T-helper 17 cell (primary cell): ENCODE measurements at regions not wholly inside any gene's neighbourhood (a gene's known extent, or its start where the extent isn't known, plus 50 kb on each side); places are given as distances from the start of the nearest gene placed in this dataset.

ENCODE experiments used
- ATAC-seq: fragments of 150-1000 bp; cut with Tn5 transposase; 2 replicates; pipeline ENCODE4 v1.10.0; 2021; ENCODE audit warnings: mild to moderate bottlenecking, moderate library complexity
- DNase-seq, 3 donors: peaks; one replicate each; pipeline versions ENCODE4 v3.0.0 to v3.0.0-alpha.2; 2020 to 2021
- H3K9me3 ChIP-seq: one replicate; pipeline ENCODE4 v1.7.0; 2013; ENCODE audit warnings: low read length, mild to moderate bottlenecking; ENCODE audit not compliant: control insufficient read depth, poor library complexity, severe bottlenecking
- H3K27ac Mint-ChIP-seq: one replicate; pipeline ENCODE4 v1.8.0; 2022; ENCODE audit warnings: mild to moderate bottlenecking, moderate library complexity, mixed read lengths
- H3K27me3 Mint-ChIP-seq: one replicate; pipeline ENCODE4 v1.8.0; 2022; ENCODE audit warnings: mixed read lengths
- H3K36me3 Mint-ChIP-seq: one replicate; pipeline ENCODE4 v1.8.0; 2022; ENCODE audit warnings: low read depth, mixed read lengths
- H3K4me1 Mint-ChIP-seq: one replicate; pipeline ENCODE4 v1.8.0; 2022; ENCODE audit warnings: mild to moderate bottlenecking, mixed read lengths
- H3K4me3 Mint-ChIP-seq: one replicate; pipeline ENCODE4 v1.8.0; 2022; ENCODE audit warnings: mild to moderate bottlenecking, moderate library complexity, mixed read lengths

DNA sequence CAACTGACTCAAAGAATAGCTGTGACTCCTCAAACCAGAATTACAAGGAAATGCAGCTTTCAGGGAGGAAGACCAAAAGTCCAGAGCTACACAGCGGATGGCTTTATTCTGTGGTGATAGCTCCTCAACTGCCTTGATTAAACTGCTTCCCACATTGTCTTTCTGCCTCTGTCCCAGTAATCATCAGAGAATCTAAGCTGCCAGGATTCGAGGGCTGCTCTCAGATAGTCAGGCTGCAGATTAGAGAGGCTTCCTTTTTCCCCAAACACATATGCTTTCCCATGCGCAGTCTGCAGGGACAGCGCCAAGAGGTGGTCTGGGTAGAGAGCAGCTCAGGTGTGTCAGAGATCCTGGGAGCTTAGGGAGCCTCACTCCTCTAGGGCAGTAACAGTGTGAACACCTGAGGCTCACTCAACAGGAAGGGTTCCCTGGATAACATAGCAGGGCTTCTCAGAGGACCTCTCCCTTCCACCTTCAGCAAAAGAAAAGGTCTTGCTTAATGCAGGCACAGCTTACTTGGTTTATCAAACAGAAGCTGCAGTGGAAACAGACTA is 439.9 kb upstream of the TLE4 start:
- ATAC-seq = no peak
- H3K27me3 Mint-ChIP-seq = no peaks in the 10 kb centered on the region
- no peaks in the 10 kb centered on the region for H3K36me3 Mint-ChIP-seq
- no peak overlapping the region for H3K27ac Mint-ChIP-seq
- peaks cover 2% of the 10 kb centered on the region for H3K4me1 Mint-ChIP-seq
- no peak for DNase-seq
- no peak overlapping the region for H3K4me3 Mint-ChIP-seq
- no peaks in the 10 kb centered on the region for H3K9me3 ChIP-seq

DNA sequence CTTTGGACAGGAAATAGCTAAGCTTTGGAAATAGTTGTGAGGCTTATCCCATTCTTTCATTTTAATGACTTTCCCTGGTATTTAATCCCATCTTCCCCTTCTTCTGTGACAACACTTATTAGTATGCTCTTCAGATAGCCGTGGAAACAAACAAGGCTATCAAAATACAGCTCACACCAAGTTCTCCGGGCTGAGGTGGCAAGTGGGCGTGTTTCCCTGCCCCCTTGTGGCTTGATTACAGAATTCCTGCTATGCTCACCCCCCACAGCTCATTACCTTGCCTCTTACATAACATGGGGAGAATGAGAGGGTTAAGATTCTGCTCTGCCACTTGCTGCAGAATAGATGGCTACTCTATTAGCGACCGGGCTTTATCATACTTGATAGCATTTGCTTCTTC is 437.1 kb upstream of the TLE4 start:
- Mint-ChIP-seq H3K4me3 (no peak overlapping the region), H3K27ac (no peak overlapping the region), H3K27me3 (no peaks in the 10 kb centered on the region), H3K4me1 (peaks cover 2% of the 10 kb centered on the region), H3K36me3 (no peaks in the 10 kb centered on the region)
- H3K9me3 ChIP-seq = no peaks in the 10 kb centered on the region
- no peak for ATAC-seq
- DNase-seq = no peak

DNA sequence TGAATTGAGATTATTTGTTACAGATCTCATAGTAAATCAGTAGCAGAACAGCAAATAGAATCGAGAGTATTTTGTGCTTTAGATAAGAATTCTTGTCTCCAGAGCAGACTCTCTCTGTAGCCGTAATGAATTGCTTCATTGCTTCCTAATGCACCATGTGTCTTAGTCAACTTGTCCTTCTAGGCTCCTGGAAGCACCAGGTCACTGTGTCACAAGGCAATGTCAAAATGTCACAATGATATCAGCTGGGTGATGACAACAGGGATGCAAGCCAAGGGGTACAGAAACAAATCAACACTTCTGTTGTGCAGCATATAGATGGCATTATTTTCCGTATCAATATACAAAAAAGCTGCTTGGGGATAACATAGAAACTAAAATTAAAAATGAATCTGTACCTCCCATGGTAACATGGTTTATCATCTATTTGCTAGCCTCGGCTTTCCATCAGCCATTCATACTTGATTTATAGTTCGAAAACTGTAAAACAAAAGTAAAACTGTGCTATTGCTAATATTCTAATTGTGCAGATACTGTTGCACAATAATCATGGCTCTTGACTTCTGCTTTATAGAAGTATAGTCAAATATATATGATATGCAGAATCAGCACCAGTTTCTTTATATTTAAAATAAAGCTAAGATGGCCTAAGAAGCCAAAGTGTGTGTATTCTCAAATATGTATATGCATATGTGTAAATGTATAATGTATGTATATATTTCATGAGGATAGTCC is 435.9 kb upstream of the TLE4 start:
- DNase-seq = no peak
- no peak for ATAC-seq
- no peaks in the 10 kb centered on the region for H3K9me3 ChIP-seq
- Mint-ChIP-seq H3K27me3 (no peaks in the 10 kb centered on the region), H3K27ac (no peak overlapping the region), H3K36me3 (no peaks in the 10 kb centered on the region), H3K4me3 (no peak overlapping the region), H3K4me1 (no peaks in the 10 kb centered on the region)

DNA sequence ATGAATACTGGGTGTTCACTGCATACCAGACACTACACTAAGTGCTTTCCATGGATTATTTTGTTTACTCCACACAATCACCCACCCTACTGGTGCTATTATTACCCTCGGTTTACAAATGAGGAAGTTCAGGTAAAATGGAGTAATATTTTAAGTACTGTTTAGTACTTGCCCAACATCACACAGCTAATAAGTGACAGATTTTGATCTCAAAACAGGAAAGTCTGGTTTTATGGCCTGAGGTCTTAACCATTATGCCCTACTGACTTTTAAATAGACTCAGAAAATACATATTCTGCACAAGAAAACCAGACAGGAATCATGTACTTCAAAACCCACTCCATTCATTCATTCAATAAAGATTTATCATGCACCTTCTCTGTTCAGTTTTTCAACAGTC is 431.0 kb upstream of the TLE4 start:
- H3K4me3 Mint-ChIP-seq = no peak overlapping the region
- ATAC-seq = no peak

DNA sequence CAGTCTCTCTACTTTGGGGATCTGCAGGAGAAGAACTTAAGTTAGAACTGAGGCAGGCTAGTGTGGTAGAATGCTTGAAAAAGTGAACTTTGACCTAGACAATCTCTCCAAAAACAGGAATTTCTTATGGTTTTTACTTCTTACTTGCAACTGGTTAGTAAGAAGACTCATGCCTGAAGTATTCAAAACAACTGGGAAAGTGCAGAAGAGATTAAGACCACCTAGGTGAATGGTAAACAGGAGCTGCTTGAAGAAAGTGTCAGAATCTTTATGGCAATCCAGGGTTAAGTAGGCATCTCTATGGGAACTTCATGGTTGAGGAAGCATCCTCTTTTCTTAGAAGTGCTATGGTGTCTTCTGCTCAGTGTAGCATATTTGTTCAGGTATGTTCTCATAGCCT is 428.6 kb upstream of the TLE4 start:
- ATAC-seq = no peak
- Mint-ChIP-seq H3K36me3 (no peaks in the 10 kb centered on the region), H3K4me1 (no peaks in the 10 kb centered on the region), H3K27ac (no peak overlapping the region), H3K4me3 (no peak overlapping the region), H3K27me3 (no peaks in the 10 kb centered on the region)
- H3K9me3 ChIP-seq = no peaks in the 10 kb centered on the region
- DNase-seq = no peak

More for the DNA sequence above, 431.0 kb upstream of the TLE4 start:
- H3K4me1 Mint-ChIP-seq = no peaks in the 10 kb centered on the region
- no peak overlapping the region for H3K27ac Mint-ChIP-seq
- no peak for DNase-seq
- H3K9me3 ChIP-seq = no peaks in the 10 kb centered on the region
- no peaks in the 10 kb centered on the region for H3K27me3 Mint-ChIP-seq
- H3K36me3 Mint-ChIP-seq = no peaks in the 10 kb centered on the region

DNA sequence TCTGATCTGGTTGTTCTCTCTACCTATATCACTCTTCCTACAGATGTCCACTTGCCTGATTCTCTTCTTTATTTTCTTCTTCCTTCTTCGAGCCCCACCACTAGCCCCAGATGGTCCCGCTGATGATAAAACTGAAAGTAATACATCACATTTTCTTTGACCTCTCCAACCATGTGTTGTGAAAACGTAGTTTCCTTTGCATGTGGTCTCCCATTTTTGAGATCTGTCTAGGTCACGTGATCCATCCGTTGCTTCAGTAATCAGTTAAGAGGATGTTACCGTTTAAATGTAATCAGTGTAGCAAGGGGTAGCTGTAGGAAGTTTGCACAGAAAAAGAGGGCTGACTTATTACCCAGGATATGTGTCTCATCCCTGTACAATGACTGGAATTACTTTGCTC is 426.3 kb upstream of the TLE4 start:
- Mint-ChIP-seq H3K27me3 (no peaks in the 10 kb centered on the region), H3K36me3 (no peaks in the 10 kb centered on the region), H3K4me3 (no peak overlapping the region), H3K27ac (no peak overlapping the region), H3K4me1 (no peaks in the 10 kb centered on the region)
- no peak for ATAC-seq
- H3K9me3 ChIP-seq = no peaks in the 10 kb centered on the region
- no peak for DNase-seq

DNA sequence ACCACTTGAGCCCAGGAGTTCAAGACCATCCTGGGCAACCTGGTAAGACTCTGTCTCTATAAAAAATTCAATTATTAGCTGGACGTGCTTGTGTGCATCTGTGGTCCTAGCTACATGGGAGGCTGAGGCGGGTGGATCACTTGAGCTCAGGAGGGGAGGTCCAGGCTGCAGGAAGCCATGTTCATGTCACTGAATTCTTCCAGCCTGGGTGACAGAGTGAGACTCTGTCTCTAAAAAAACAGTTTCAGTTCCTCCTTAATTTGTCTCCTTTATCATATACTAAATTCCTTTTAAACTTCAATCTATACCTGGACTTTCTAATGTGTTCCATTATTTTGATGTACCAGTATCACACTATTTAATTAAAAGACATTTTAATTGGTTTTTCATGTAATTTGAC is 422.2 kb upstream of the TLE4 start:
- Mint-ChIP-seq H3K4me3 (no peak overlapping the region), H3K27me3 (no peaks in the 10 kb centered on the region), H3K36me3 (no peaks in the 10 kb centered on the region), H3K27ac (no peak overlapping the region), H3K4me1 (no peaks in the 10 kb centered on the region)
- H3K9me3 ChIP-seq = no peaks in the 10 kb centered on the region
- ATAC-seq = no peak
- no peak for DNase-seq

DNA sequence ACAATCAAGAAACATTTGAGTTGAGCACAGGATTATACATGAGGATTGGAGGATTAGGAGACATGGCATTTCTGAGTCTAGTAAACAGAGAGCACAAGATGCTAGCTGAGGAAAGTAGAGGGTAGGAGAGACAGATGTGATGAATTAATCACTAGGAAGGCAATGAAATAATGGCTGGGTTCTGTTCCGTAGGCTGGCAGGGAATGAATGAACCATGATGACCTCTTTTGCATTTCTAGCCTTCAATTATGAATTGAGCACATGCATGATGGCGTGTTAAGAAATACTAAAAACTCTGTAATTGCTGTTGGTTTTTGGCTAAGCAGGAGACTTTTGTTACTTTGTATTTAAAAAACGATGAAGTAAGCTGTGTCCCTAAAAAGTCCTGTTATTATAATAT is 420.0 kb upstream of the TLE4 start:
- Mint-ChIP-seq H3K36me3 (no peaks in the 10 kb centered on the region), H3K27me3 (no peaks in the 10 kb centered on the region), H3K4me1 (no peaks in the 10 kb centered on the region), H3K27ac (no peak overlapping the region), H3K4me3 (no peak overlapping the region)
- H3K9me3 ChIP-seq = no peaks in the 10 kb centered on the region
- no peak for DNase-seq
- no peak for ATAC-seq

DNA sequence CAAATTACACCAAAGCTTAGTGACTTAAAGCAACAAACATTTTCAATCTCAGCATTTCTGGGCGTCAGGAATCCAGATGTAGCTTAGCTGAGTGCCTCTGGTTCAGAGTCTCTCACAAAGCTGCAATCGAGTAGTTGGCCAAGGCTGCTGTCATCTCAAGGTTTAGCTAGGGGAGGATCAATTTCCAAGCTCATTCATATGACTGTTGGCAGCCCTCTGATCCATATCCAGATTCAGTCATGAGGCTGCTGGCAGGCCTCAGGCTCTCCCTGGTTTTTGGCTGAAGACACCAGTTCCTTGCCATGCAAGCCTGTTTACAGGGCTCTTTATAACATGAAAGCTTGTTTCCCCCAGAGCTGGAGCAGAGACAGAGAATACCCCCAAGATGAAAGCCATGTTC is 419.5 kb upstream of the TLE4 start:
- H3K27me3 Mint-ChIP-seq = no peaks in the 10 kb centered on the region
- ATAC-seq (no peak), DNase-seq (no peak)
- no peaks in the 10 kb centered on the region for H3K4me1 Mint-ChIP-seq
- no peak overlapping the region for H3K27ac Mint-ChIP-seq
- no peak overlapping the region for H3K4me3 Mint-ChIP-seq
- no peaks in the 10 kb centered on the region for H3K9me3 ChIP-seq
- no peaks in the 10 kb centered on the region for H3K36me3 Mint-ChIP-seq

DNA sequence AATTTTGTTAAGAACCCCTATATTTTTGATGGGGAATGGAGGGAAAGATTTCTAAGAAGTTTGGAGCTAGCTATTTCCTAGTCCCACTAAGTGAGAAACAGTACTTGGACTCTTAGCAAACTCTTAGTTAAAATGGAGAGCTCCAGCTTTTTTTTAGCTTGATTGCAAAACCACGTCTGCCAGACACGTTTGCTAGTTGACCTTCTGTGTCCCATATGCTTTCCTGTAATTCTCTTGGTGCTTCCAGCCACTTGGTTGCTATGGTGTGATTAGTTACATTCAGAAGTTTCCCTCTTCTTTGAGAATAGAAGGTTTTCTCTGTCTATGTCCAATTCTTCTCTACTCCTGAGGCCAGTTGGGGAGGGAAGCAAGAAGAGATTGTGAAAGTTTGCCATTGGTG is 417.0 kb upstream of the TLE4 start:
- ATAC-seq (no peak), DNase-seq (no peak)
- Mint-ChIP-seq H3K4me1 (no peaks in the 10 kb centered on the region), H3K27me3 (no peaks in the 10 kb centered on the region), H3K4me3 (no peak overlapping the region), H3K27ac (no peak overlapping the region), H3K36me3 (no peaks in the 10 kb centered on the region)
- no peaks in the 10 kb centered on the region for H3K9me3 ChIP-seq

DNA sequence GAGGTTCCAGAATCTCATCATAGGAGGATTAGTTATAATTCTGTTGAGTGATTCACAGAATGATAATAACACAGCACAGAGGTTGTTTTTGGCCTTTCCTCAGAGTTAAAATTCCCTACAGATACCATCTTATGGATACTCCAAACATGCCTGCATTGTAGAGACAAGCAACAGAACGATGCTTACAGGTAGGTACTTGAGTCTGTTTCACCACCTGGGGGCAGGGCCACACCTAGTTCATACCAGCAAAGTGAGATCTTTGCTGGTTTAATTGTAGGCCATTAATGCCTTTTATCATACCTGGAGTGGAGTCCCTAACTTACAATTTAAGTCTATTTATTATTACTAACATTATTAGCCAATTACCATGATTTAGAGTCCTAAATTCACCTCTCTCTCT is 416.5 kb upstream of the TLE4 start:
- H3K4me3 Mint-ChIP-seq = no peak overlapping the region
- ATAC-seq = no peak
- no peak for DNase-seq
- H3K36me3 Mint-ChIP-seq = no peaks in the 10 kb centered on the region
- no peaks in the 10 kb centered on the region for H3K9me3 ChIP-seq
- H3K27me3 Mint-ChIP-seq = no peaks in the 10 kb centered on the region
- H3K27ac Mint-ChIP-seq = no peak overlapping the region
- no peaks in the 10 kb centered on the region for H3K4me1 Mint-ChIP-seq

DNA sequence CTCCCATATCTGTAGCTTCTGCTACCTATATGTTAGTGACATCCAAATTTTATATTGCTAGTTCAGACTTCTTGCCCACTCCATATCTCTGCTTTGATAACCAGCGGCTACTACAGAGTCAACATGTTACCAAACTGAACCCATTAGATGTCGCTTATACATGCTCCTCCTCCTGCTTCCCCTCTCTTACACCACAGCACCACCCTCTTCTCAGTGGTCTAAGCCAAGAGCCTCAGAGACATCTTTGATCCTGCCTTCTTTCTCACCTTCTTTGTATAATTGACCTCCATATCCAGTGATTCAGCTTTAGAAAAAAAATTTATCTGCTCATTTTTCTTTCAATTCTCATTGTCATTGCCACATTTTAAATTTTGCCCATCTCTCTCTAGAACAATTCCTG is 408.2 kb upstream of the TLE4 start:
- Mint-ChIP-seq H3K4me1 (no peaks in the 10 kb centered on the region), H3K36me3 (no peaks in the 10 kb centered on the region), H3K27ac (no peak overlapping the region), H3K27me3 (no peaks in the 10 kb centered on the region), H3K4me3 (no peak overlapping the region)
- DNase-seq (no peak), ATAC-seq (no peak)
- H3K9me3 ChIP-seq = no peaks in the 10 kb centered on the region

DNA sequence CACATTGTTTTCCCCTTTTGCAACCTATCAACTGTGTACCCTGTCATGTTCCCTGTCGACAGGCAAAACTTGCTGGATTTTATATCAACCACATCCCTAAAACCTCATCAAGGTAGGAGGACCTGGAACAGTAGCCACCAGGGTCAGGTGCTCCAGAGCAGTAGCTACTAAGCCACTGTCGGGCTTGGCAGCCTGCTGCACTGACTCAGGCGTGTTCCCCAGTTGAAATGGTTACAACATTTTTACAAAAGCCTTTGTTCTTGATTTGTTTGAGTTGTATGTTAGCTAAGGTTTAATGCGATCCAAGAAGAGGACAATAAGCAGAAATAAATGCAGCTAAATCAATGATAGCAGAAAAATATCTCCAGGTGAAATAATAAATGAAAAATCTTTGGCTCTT is 407.4 kb upstream of the TLE4 start:
- Mint-ChIP-seq H3K27ac (no peak overlapping the region), H3K4me3 (no peak overlapping the region), H3K4me1 (no peaks in the 10 kb centered on the region), H3K36me3 (no peaks in the 10 kb centered on the region), H3K27me3 (no peaks in the 10 kb centered on the region)
- DNase-seq = no peak
- no peaks in the 10 kb centered on the region for H3K9me3 ChIP-seq
- ATAC-seq = no peak

DNA sequence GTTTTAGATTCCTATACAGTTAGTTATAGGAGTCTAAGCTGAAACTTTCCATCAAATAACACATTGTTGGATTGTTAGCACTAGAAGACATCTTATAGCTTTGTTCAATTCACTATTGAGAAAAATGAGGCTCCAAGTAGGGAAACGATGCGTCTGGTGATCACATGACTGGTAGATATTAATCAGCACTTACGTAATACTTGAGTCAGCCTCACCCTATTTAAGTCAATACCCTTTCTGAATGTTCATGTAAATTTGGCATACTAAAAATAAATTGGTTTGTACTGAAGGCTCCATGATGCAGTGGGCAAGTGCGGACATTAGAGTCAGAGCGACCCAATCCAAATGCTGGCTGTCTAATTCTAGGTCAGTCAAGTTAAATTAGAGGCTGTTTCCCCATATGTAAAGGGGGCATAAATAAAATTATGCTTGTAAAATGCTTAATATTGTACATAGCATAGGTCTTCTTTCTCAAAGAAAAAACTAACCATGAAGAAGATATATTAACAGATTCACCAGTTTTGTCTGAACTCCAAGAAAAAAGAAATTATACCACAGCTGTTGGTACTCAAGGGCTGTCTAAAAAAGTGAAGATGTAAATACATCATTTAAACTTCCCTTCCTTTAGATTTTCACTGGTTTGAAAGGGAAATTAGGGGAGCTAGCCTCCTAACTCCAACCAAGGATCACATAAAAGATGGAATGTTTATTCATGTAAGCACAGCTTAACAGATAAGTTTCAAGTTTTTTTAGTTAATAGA is 406.6 kb upstream of the TLE4 start:
- no peaks in the 10 kb centered on the region for H3K9me3 ChIP-seq
- DNase-seq (no peak), ATAC-seq (no peak)
- no peak overlapping the region for H3K27ac Mint-ChIP-seq
- H3K4me1 Mint-ChIP-seq = no peaks in the 10 kb centered on the region
- H3K4me3 Mint-ChIP-seq = no peak overlapping the region
- H3K36me3 Mint-ChIP-seq = no peaks in the 10 kb centered on the region
- no peaks in the 10 kb centered on the region for H3K27me3 Mint-ChIP-seq
